ENCODE measurements at regions not wholly inside any gene's neighbourhood (a gene's known extent, or its start where the extent isn't known, plus 50 kb on each side); places are given as distances from the start of the nearest gene placed in this dataset.

DNA sequence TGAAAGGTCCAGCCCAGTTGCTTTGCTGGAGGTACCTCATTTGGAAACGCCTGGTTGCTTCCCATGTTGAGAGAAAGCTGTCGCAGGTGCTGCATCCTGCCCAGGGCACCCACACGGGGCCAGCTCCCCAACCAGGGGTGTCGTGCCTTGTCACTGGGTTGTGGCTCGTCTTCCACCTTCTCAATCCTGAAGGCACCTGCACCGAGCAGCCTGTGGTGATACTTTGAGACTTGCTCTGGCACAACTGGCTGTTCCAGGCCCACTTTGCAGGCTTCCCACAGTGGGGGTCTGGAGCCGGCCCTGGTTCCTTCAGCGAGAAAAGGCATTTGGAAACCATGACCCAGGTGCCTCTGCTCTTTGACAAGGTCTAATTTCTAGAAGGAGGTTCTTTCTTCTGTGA is 197.3 kb upstream of the PPP2R2D start:
- no peak overlapping the region for H3K4me3 Mint-ChIP-seq
- ATAC-seq (no peak), DNase-seq (no peak)
- no peaks in the 10 kb centered on the region for H3K36me3 Mint-ChIP-seq (ENCODE audit: insufficient read depth)
- no peaks in the 10 kb centered on the region for H3K4me1 Mint-ChIP-seq (ENCODE audit: low read depth)
- peaks cover 4% of the 10 kb centered on the region for H3K9me3 Mint-ChIP-seq
- peaks cover 15% of the 10 kb centered on the region for H3K27me3 Mint-ChIP-seq (ENCODE audit: low read depth)

DNA sequence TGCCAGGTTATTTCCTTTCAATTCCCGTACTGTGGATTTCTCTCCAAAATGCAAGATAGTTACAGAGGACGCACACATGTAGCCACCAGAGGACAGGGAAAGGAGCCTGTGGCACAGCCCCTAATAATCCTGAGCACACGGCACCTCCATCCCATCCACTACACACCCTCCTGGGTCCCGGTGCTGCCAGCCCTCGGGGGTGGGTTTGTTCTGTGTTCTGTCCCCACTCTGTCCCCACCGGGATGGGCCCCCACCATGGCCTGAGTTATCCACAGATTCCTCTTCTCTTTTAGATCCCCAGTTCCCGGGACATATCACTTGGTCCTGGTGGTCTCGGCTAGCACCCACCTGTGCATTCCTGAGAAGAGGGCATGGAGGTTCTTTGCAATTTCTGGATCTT is 196.9 kb upstream of the PPP2R2D start:
- peaks cover 16% of the 10 kb centered on the region for H3K27me3 Mint-ChIP-seq (ENCODE audit: low read depth)
- no peaks in the 10 kb centered on the region for H3K36me3 Mint-ChIP-seq (ENCODE audit: insufficient read depth)
- DNase-seq = no peak
- H3K4me3 Mint-ChIP-seq = no peak overlapping the region
- H3K4me1 Mint-ChIP-seq (ENCODE audit: low read depth) = no peaks in the 10 kb centered on the region
- H3K9me3 Mint-ChIP-seq = peaks cover 4% of the 10 kb centered on the region
- no peak for ATAC-seq

DNA sequence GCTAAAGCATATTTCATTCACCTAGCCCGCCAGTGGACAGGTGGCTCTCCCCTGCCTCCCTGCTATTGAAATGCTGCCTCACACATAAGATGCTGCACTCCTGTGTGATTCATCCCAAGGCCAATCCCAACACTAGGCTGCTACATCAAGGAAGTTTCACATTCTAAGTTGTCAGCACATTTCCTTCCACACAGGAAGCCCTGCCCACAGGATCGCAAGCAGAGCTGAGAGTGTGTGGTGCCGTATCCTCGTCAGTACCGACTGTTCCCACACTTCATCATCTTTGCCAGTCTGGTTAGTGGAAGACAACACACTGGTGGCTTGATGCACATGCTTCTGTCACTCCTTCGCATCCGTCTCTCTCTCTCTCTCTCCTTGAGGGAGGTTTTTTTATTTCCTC is 194.3 kb upstream of the PPP2R2D start:
- Mint-ChIP-seq H3K4me3 (no peak overlapping the region), H3K9me3 (peaks cover 4% of the 10 kb centered on the region), H3K4me1 (ENCODE audit: low read depth) (no peaks in the 10 kb centered on the region), H3K27me3 (ENCODE audit: low read depth) (peaks cover 9% of the 10 kb centered on the region), H3K36me3 (ENCODE audit: insufficient read depth) (no peaks in the 10 kb centered on the region)
- DNase-seq = no peak
- ATAC-seq = no peak

DNA sequence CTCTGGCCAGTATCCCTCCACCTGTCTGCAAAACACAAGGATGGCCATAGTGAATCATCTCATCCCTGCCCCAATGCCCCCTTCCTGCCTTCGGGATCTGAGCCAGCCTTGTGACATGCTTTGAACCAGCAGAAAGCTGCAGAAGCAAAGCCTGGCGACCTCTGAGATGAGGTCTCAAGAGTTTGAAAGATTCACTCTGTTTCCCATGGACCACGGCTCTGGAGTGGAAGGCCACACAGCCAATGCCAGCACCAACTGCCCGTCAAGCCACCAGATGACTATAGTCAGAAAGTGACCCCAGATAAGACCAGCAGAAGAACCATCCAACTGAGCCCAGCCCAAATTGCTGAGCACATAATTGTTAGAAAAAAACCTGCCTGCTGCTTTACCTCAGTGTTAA is 193.9 kb upstream of the PPP2R2D start:
- ATAC-seq (no peak), DNase-seq (no peak)
- peaks cover 7% of the 10 kb centered on the region for H3K27me3 Mint-ChIP-seq (ENCODE audit: low read depth)
- H3K36me3 Mint-ChIP-seq (ENCODE audit: insufficient read depth) = no peaks in the 10 kb centered on the region
- no peak overlapping the region for H3K4me3 Mint-ChIP-seq
- peaks cover 4% of the 10 kb centered on the region for H3K9me3 Mint-ChIP-seq
- H3K4me1 Mint-ChIP-seq (ENCODE audit: low read depth) = no peaks in the 10 kb centered on the region

DNA sequence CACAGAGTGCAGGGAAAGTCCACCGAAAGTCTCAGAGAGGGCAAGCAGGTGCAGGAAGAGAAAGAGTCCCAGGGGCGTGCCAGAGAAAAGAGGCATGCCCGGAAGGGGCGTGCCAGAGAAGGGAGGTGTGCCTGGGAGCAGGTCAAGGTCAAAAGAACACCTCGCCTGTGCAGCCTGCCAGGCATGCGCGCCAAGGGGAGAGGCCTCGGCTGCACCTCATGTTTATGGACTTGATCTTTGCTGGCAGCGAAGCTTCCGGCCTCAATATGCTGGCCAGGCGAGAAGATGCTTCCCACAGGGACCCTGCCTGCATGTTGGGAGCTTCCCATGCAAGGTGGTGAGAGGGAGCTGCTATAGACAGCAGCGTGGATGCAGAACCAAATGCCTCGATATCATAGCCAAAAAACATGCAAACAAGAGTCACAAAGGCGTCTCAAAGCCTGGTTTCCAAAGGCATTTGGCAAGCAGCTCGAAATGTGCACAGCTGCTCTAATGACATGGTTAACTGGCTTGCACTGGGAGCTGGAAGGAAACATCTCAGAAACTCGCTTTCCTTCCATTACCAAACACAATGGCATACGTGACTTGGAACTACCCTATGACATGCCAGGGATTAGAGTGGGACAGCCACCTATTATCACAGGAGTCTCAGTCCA is 192.5 kb upstream of the PPP2R2D start:
- Mint-ChIP-seq H3K27me3 (ENCODE audit: low read depth) (peaks cover 5% of the 10 kb centered on the region), H3K9me3 (peaks cover 4% of the 10 kb centered on the region), H3K36me3 (ENCODE audit: insufficient read depth) (no peaks in the 10 kb centered on the region), H3K4me3 (no peak overlapping the region), H3K4me1 (ENCODE audit: low read depth) (no peaks in the 10 kb centered on the region)
- no peak for DNase-seq
- no peak for ATAC-seq

DNA sequence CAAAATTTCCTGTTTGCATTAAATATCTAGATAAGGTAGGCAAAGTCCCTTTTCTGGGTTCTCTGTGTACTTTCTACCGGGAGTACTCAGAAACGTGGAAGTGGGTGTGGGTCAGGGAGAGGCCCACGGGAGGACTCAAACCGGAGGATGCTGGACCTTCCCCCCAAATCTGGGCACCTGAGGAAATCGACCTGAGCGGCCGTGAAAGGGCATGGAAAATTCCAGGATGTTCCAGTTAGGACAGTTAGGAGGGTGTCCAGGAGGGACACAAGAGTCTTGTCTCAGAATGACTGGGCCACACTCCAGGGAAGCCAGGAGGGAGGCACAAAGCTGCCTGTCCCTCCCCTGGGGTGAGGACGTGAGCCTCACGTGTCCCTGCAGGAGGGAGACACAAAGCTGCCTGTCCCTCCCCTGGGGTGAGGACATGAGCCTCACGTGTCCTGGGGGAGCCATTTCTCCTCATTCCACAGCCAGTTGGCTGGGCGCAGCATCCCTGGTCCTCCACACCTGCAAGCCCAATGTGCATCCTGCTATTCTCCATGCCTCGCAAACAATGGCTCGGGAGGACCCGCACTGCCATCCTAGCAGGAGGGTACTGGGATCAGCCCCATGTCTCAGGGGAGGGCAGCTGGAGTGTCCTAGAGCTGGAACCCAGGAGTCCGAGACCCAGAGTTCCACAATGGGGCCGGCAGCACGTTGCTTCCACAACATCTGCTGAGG is 190.5 kb upstream of the PPP2R2D start:
- peaks cover 3% of the 10 kb centered on the region for H3K27me3 Mint-ChIP-seq (ENCODE audit: low read depth)
- H3K36me3 Mint-ChIP-seq (ENCODE audit: insufficient read depth) = no peaks in the 10 kb centered on the region
- H3K9me3 Mint-ChIP-seq = peaks cover 4% of the 10 kb centered on the region
- H3K4me3 Mint-ChIP-seq = no peak overlapping the region
- DNase-seq (no peak), ATAC-seq (no peak)
- H3K4me1 Mint-ChIP-seq (ENCODE audit: low read depth) = no peaks in the 10 kb centered on the region

DNA sequence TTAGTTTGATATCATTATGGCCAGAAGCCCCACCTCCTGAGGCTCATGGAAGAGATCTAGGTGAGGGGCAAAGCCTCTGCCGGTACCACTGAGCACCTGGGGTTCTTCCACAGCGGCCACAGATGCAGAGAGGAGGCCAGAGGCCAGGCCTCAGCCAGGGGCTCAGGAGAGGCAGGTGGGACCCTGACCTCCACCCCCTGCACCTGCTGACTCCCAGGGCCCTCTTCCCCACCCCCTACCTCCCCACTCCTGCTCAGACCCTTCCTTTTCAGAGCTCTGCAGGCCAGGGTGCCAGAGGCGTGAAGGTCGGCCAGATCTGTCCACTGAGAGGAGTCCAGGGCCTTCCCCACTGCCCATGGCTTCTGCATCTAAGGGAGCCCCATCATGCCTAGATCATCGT is 178.7 kb upstream of the PPP2R2D start:
- H3K36me3 Mint-ChIP-seq (ENCODE audit: insufficient read depth) = no peaks in the 10 kb centered on the region
- H3K4me1 Mint-ChIP-seq (ENCODE audit: low read depth) = peaks cover 3% of the 10 kb centered on the region
- no peak overlapping the region for H3K4me3 Mint-ChIP-seq
- peaks cover 8% of the 10 kb centered on the region for H3K9me3 Mint-ChIP-seq
- DNase-seq (no peak), ATAC-seq (no peak)
- peaks cover 15% of the 10 kb centered on the region for H3K27me3 Mint-ChIP-seq (ENCODE audit: low read depth)

DNA sequence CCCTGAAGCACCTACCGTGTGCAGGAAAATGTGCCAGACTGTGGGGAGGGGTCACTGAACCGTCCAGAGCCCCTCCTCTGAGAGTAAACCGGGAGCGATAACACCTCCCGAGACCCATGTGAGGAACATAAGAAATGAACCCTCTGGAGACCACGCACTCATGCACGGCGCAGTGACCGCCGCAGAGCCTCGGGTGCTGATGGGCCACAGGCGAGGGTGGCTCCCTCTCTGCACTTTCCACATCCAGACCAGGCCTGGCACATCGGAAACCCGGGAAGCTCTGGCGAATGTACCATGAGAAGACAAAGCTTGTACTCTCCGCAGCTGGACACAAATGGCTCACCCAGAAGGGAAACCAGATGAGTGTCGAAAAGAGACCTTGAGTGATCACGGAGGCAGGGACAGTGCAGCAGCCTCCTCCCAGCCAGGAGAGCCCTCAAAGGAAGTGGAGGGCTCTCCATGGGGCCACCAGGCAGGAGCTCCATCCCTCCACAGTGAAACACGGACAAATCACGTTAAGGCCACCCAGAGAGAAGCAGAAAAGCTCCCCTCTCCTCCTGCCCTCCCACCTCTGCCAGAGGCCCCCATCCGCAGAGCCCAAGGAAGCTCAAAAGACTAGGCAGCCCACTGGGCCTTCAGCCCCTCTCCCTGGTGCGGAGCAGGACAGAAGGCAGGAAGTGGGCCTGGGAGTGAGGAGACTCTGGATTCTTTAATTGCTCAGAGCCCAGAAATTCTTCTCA is 178.1 kb upstream of the PPP2R2D start:
- Mint-ChIP-seq H3K4me1 (ENCODE audit: low read depth) (peaks cover 3% of the 10 kb centered on the region), H3K36me3 (ENCODE audit: insufficient read depth) (no peaks in the 10 kb centered on the region)

DNA sequence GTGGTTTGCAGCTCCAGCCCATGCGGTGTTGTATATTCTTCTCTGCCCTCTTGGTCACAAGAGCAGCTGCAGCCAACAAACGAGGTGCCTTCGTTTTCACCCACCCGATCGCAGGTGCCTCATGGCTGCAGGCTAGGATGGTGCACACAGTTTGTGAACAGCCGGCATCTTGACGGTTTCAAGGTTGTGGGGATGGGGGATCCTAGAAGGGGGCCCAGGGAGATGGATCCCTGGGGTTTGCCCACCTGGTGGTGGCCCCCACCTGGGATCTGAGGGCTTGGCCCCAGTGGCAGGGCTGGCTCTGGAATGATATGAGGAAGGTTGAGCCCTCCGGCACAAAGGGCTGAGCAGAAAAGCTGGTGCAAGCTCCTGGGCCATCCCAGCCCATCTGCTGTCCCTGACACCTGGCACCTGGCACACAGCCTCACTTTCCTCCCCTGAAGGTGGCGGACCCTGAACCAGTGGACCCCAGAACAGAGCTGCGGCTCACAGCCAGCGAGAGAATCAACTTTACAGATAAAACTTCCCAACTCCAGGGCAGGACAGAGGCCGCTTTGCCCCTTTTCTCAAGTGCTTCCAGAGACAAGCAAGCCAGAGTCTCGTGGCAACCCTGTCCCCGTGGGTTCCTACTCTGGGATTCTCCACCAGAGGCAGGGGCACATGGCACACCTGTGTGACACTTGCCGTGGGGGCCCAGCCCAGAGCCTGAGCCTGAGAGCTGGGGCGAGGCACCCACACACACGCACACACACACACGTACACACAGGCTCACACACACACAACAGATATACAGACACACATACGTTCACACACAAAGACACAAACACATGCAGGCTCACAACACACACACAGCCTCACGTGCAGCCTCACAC is 177.3 kb upstream of the PPP2R2D start:
- no peaks in the 10 kb centered on the region for H3K36me3 Mint-ChIP-seq (ENCODE audit: insufficient read depth)
- H3K27me3 Mint-ChIP-seq (ENCODE audit: low read depth) = peaks cover 12% of the 10 kb centered on the region
- peaks cover 3% of the 10 kb centered on the region for H3K4me1 Mint-ChIP-seq (ENCODE audit: low read depth)
- DNase-seq (no peak), ATAC-seq (no peak)
- peaks cover 5% of the 10 kb centered on the region for H3K9me3 Mint-ChIP-seq
- no peak overlapping the region for H3K4me3 Mint-ChIP-seq

More for the DNA sequence above, 178.1 kb upstream of the PPP2R2D start:
- Mint-ChIP-seq H3K4me3 (no peak overlapping the region), H3K27me3 (ENCODE audit: low read depth) (peaks cover 15% of the 10 kb centered on the region), H3K9me3 (peaks cover 8% of the 10 kb centered on the region)
- no peak for ATAC-seq
- DNase-seq = no peak

DNA sequence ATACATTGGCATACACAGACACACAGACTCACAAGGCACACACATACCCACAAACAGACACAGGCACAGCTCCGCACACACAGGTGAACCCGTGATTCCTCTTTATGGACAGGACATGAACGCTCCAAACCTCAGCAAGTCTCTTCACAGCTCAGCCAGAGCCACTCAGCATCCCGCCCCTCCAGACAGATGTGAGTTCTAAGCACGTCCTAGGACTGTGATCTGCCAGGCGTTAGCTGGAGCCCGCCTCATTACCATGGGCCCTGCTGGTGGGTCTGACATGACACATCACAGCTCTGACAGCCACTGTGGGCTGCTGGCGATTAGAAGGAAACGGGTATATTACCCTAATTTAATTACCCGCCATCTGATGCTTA is 176.7 kb upstream of the PPP2R2D start:
- ATAC-seq = no peak
- Mint-ChIP-seq H3K36me3 (ENCODE audit: insufficient read depth) (no peaks in the 10 kb centered on the region), H3K4me3 (no peak overlapping the region), H3K9me3 (peaks cover 5% of the 10 kb centered on the region), H3K4me1 (ENCODE audit: low read depth) (peaks cover 3% of the 10 kb centered on the region), H3K27me3 (ENCODE audit: low read depth) (peaks cover 12% of the 10 kb centered on the region)
- DNase-seq = no peak

DNA sequence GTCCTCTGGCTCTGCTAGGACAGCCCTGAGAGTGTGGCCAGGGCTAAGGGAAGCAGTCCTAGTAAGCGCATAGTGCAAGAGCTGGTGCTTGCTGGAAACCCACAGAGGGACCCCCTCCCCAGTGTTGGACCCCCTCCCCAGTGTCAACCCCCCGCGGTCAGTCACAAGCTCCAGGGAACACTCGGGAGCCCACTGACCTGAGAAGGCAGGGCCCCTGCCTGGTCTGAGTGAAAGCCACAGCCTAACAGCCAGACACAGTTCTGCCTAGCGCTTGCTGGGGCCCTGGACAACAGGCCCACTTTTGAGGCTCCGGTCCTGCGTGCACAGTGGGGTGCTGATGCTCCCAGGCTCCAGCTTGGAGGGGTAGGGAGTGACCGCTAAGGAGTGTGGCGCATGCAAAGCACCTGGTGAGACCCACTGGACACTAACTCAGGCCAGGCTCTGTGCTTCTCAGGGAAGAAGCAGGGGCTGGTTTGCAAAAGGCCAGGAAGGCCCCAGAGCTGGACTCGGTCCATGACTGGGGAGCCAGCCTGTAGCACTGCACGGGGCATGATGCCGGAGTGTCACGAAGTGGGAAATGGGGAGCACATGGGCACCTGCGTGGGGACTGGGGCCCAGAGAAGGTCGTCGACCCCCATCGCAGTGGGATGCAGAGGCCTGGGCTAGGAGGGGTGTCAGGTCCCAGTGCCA is 175.8 kb upstream of the PPP2R2D start:
- H3K36me3 Mint-ChIP-seq (ENCODE audit: insufficient read depth) = no peaks in the 10 kb centered on the region
- ATAC-seq (no peak), DNase-seq (no peak)
- peaks cover 2% of the 10 kb centered on the region for H3K9me3 Mint-ChIP-seq
- peaks cover 3% of the 10 kb centered on the region for H3K4me1 Mint-ChIP-seq (ENCODE audit: low read depth)
- H3K27me3 Mint-ChIP-seq (ENCODE audit: low read depth) = peaks cover 12% of the 10 kb centered on the region
- no peak overlapping the region for H3K4me3 Mint-ChIP-seq

DNA sequence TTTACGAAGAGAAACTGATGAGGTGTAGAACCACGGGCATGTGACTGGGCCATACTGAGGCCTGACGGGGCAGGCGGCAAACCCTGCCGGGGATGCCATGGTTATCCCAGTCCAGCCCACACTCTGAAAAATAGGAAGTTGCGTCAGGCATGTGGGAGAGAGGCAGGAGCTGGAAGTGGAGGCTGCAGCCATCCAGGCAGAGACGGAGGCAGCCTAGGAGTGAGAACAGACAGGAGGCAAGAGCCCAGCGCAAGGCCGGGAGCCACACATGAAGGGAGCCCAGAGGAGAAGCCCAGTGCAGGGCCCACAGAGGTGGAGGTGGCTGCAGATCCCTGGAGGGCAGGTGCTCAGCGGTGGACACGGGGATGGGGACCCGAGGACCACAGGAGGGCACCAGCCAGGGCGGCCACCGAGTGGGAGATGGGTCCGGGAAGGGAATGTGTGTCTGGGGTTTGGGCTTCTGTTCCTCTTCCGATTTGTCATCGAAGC is 175.2 kb upstream of the PPP2R2D start:
- peaks cover 3% of the 10 kb centered on the region for H3K4me1 Mint-ChIP-seq (ENCODE audit: low read depth)
- H3K4me3 Mint-ChIP-seq = no peak overlapping the region

DNA sequence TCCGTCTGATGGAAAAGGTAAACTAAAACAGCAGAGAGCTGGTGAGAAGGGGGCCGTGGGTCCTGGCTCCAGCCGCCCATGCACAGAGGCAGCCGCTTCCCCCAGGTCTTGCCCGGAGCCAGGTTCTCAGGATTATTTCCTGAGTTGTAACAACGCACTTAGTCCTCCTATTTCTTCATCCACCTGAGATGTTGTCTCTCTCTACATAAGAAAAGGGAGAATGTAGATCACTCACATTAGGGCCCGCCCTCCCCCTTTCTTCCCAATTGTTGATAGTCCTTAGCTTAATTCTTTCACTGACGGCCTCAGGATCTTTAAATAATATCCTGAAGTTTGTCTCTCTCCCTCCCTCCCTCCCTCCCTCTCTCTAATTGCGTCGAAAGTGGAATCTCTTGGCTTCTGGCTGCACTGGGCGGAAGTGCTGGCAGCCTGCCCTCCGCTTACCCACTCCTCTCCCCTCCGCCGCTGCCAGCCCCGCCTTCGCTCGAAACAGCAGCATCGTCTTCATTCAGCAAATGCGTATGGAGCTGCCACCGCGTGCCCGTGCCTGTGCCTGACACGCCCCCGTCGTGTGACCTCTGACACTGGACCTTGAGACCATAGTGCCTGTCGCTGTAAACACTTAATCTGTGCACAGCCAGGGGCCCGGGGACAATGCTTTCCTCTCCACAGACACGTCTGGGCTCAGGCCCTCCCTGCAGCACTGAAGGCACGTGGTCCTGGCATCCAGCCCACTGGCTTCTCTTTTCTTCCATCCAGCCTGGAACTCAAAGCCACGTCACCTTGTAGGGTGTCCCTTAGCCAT is 174.5 kb upstream of the PPP2R2D start:
- Mint-ChIP-seq H3K27me3 (ENCODE audit: low read depth) (peaks cover 12% of the 10 kb centered on the region), H3K36me3 (ENCODE audit: insufficient read depth) (no peaks in the 10 kb centered on the region), H3K4me3 (no peak overlapping the region), H3K9me3 (no peaks in the 10 kb centered on the region), H3K4me1 (ENCODE audit: low read depth) (peaks cover 3% of the 10 kb centered on the region)
- ATAC-seq = no peak
- DNase-seq = no peak

More for the DNA sequence above, 175.2 kb upstream of the PPP2R2D start:
- ATAC-seq (no peak), DNase-seq (no peak)
- Mint-ChIP-seq H3K27me3 (ENCODE audit: low read depth) (peaks cover 12% of the 10 kb centered on the region), H3K36me3 (ENCODE audit: insufficient read depth) (no peaks in the 10 kb centered on the region), H3K9me3 (no peaks in the 10 kb centered on the region)
